GM23338 (cell line): ENCODE measurements at regions not wholly inside any gene's neighbourhood (a gene's known extent, or its start where the extent isn't known, plus 50 kb on each side); places are given as distances from the start of the nearest gene placed in this dataset.

Experiments
- ATAC-seq: fragments of 200-7000 bp; cut with Tn5 transposase; 3 replicates; pipeline ENCODE4 v1.9.1; 2020
- DNase-seq: peaks from one replicate; pipeline ENCODE4 v3.0.0-alpha.2; 2015; ENCODE audit warnings: low spot score
- H2AFZ ChIP-seq: fragments of 200-600 bp; sonication (generic); 2 replicates; pipeline ENCODE4 v1.8.0; 2016; ENCODE audit warnings: antibody characterized with exemption, mild to moderate bottlenecking, moderate library complexity
- H3F3A ChIP-seq: fragments of 200-600 bp; sonication (generic); replicated peaks from 2 replicates; pipeline ENCODE4 v1.8.0; 2017; ENCODE audit warnings: antibody characterized with exemption, mixed run types, low read depth
- H3K27ac ChIP-seq: fragments of 200-600 bp; sonication (generic); 2 replicates; pipeline ENCODE4 v1.6.1; 2016; ENCODE audit warnings: low read depth
- H3K27me3 ChIP-seq: fragments of 200-600 bp; sonication (generic); 2 replicates; pipeline ENCODE4 v1.8.0; 2016; ENCODE audit warnings: mild to moderate bottlenecking, mixed run types, moderate library complexity; ENCODE audit not compliant: insufficient read depth
- H3K36me3 ChIP-seq: fragments of 200-600 bp; sonication (generic); 2 replicates; pipeline ENCODE4 v1.8.0; 2016; ENCODE audit warnings: mild to moderate bottlenecking; ENCODE audit not compliant: insufficient read depth
- H3K4me1 ChIP-seq: fragments of 200-600 bp; sonication (generic); 2 replicates; pipeline ENCODE4 v1.8.0; 2016; ENCODE audit warnings: mild to moderate bottlenecking, moderate library complexity; ENCODE audit not compliant: insufficient read depth
- H3K4me2 ChIP-seq: fragments of 200-600 bp; sonication (generic); 2 replicates; pipeline ENCODE4 v1.7.1; 2017; ENCODE audit warnings: mixed run types
- H3K4me3 ChIP-seq: fragments of 200-600 bp; sonication (generic); 2 replicates; pipeline ENCODE4 v1.6.1; 2016; ENCODE audit warnings: mixed run types
- H3K79me2 ChIP-seq: fragments of 200-600 bp; sonication (generic); replicated peaks from 2 replicates; pipeline ENCODE4 v1.8.0; 2017; ENCODE audit warnings: mild to moderate bottlenecking; ENCODE audit not compliant: insufficient read depth
- H3K9me2 ChIP-seq: fragments of 200-600 bp; sonication (generic); 2 replicates; pipeline ENCODE4 v1.8.0; 2017; ENCODE audit not compliant: insufficient read depth
- H4K20me1 ChIP-seq: fragments of 200-600 bp; sonication (generic); replicated peaks from 2 replicates; pipeline ENCODE4 v1.8.0; 2017; ENCODE audit warnings: mild to moderate bottlenecking; ENCODE audit not compliant: insufficient read depth
- H3K27ac Mint-ChIP-seq: 2 replicates; pipeline ENCODE4 v1.8.0; 2020; ENCODE audit warnings: inconsistent platforms, mild to moderate bottlenecking, moderate library complexity, mixed read lengths
- H3K27me3 Mint-ChIP-seq: 3 replicates; pipeline ENCODE4 v1.8.0; 2022; ENCODE audit warnings: low read depth, mild to moderate bottlenecking, moderate library complexity, mixed read lengths, inconsistent platforms; ENCODE audit not compliant: insufficient read depth, poor library complexity
- H3K36me3 Mint-ChIP-seq: 3 replicates; pipeline ENCODE4 v1.8.0; 2021; ENCODE audit warnings: low read depth, mild to moderate bottlenecking, inconsistent platforms, moderate library complexity, mixed read lengths
- H3K4me1 Mint-ChIP-seq: 3 replicates; pipeline ENCODE4 v1.8.0; 2020; ENCODE audit warnings: mild to moderate bottlenecking, inconsistent platforms, mixed read lengths
- H3K4me3 Mint-ChIP-seq: 3 replicates; pipeline ENCODE4 v1.8.0; 2021; ENCODE audit warnings: moderate library complexity, mild to moderate bottlenecking, inconsistent platforms, mixed read lengths
- H3K9me3 Mint-ChIP-seq: 3 replicates; pipeline ENCODE4 v1.8.0; 2020; ENCODE audit warnings: moderate library complexity, mild to moderate bottlenecking, inconsistent platforms, mixed read lengths
- CREB1 ChIP-seq: fragments of 250-450 bp; sonication (Bioruptor Pico); IDR thresholded peaks from 2 replicates; pipeline ENCODE4 v1.5.0; 2020; ENCODE audit warnings: low read depth, mild to moderate bottlenecking, moderate library complexity
- EZH2phosphoT487 ChIP-seq: fragments of 200-600 bp; sonication (generic); IDR thresholded peaks from one replicate; pipeline ENCODE4 v1.8.1; 2018; ENCODE audit warnings: antibody characterized with exemption; ENCODE audit not compliant: unreplicated experiment
- JUNB ChIP-seq: IDR thresholded peaks from one replicate; pipeline ENCODE4 v1.6.1; 2016; ENCODE audit warnings: antibody characterized with exemption; ENCODE audit not compliant: unreplicated experiment
- NANOG ChIP-seq: IDR thresholded peaks from 2 replicates; pipeline ENCODE4 v1.6.1; 2016; ENCODE audit warnings: antibody characterized with exemption, borderline replicate concordance
- POLR2AphosphoS5 ChIP-seq: IDR thresholded peaks from 2 replicates; pipeline ENCODE4 v1.6.1; 2016; ENCODE audit warnings: antibody characterized with exemption, low read depth
- ZNF331 ChIP-seq: fragments of 250-450 bp; sonication (Bioruptor Pico); IDR thresholded peaks from 2 replicates; pipeline ENCODE4 v1.5.0; 2020; ENCODE audit warnings: low read depth, mild to moderate bottlenecking, moderate library complexity
- TF ChIP-seq, protein P1 (sequence below): IDR thresholded peaks from 2 replicates; pipeline ENCODE4 v1.6.1; 2016; ENCODE audit warnings: antibody characterized with exemption
- TF ChIP-seq, protein P2 (sequence below), 2 experiments: fragments of 200-600 bp in 1 of 2; sonication (generic) in 1 of 2; conservative IDR thresholded peaks; 2 replicates each; pipeline versions ENCODE4 v1.5.1 to v1.6.1; 2016 to 2017; ENCODE audit warnings: antibody characterized with exemption in 2 of 2, low read depth in 2 of 2, mild to moderate bottlenecking in 2 of 2, moderate library complexity in 1 of 2
- TF ChIP-seq, protein P3 (sequence below): IDR thresholded peaks from one replicate; pipeline ENCODE4 v1.6.1; 2018; ENCODE audit warnings: antibody characterized with exemption; ENCODE audit not compliant: unreplicated experiment
- TF ChIP-seq, protein P4 (sequence below): fragments of 250-450 bp; sonication (Bioruptor Pico); IDR thresholded peaks from 2 replicates; pipeline ENCODE4 v1.5.0; 2020; ENCODE audit warnings: mild to moderate bottlenecking, moderate library complexity

DNA sequence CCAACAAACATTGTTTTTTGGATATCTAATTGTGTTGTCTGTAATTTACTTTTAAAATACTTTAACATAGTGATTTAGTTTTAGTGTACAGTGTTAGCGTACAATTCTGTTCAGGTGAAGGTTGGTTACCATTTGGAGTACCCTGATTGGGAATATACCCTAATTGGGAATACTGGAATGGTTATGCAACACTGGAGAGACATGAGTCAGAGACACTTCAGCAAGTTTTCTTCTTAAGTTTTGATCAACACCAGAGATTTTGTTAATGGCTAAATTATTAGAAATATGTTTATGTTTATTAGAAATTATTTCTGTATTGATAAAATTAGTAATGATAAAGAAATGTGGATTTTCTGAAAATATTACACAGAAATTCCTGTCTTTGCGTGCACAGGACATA is 100.3 kb upstream of the NABP1 start (continued):
- no peak for TF ChIP-seq JUNB
- TF ChIP-seq, protein P1, sequence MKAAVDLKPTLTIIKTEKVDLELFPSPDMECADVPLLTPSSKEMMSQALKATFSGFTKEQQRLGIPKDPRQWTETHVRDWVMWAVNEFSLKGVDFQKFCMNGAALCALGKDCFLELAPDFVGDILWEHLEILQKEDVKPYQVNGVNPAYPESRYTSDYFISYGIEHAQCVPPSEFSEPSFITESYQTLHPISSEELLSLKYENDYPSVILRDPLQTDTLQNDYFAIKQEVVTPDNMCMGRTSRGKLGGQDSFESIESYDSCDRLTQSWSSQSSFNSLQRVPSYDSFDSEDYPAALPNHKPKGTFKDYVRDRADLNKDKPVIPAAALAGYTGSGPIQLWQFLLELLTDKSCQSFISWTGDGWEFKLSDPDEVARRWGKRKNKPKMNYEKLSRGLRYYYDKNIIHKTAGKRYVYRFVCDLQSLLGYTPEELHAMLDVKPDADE: no peak
- TF ChIP-seq, protein P2, sequence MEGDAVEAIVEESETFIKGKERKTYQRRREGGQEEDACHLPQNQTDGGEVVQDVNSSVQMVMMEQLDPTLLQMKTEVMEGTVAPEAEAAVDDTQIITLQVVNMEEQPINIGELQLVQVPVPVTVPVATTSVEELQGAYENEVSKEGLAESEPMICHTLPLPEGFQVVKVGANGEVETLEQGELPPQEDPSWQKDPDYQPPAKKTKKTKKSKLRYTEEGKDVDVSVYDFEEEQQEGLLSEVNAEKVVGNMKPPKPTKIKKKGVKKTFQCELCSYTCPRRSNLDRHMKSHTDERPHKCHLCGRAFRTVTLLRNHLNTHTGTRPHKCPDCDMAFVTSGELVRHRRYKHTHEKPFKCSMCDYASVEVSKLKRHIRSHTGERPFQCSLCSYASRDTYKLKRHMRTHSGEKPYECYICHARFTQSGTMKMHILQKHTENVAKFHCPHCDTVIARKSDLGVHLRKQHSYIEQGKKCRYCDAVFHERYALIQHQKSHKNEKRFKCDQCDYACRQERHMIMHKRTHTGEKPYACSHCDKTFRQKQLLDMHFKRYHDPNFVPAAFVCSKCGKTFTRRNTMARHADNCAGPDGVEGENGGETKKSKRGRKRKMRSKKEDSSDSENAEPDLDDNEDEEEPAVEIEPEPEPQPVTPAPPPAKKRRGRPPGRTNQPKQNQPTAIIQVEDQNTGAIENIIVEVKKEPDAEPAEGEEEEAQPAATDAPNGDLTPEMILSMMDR (conservative IDR thresholded peaks at IDR 0.05; ENCODE audit: low read depth in 2 of 2): no peak

DNA sequence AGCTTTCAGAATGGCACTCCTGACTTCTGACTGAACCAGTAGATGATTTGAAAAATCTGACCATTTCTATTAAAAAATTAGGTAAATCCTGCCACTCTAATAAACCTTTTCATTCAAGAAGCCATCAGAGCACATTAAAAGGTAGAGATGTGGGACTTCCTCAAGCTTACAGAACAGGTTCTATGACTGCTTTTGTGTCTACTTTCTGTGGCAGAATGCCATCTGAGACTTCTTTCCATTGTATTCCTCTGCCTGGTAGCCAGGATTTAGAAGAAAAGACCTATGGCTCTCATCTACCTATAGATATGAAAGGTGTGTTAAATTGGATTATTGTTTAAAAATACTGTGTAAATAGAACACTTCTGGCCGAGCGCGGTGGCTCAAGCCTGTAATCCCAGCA is 99.9 kb upstream of the NABP1 start:
- Histone ChIP-seq H3K79me2 (no peaks in the 10 kb centered on the region), H3K9me2 (no peaks in the 10 kb centered on the region), H3K4me2 (no peak overlapping the region), H3K4me3 (no peak overlapping the region), H3K27ac (no peak overlapping the region), H3F3A (no peaks in the 10 kb centered on the region), H3K4me1 (no peaks in the 10 kb centered on the region), H2AFZ (no peak overlapping the region), H4K20me1 (no peaks in the 10 kb centered on the region), H3K36me3 (no peaks in the 10 kb centered on the region), H3K27me3 (no peaks in the 10 kb centered on the region)
- no peak overlapping the region for H3K27ac Mint-ChIP-seq
- DNase-seq (no peak), ATAC-seq (no peak)
- no peaks in the 10 kb centered on the region for H3K27me3 Mint-ChIP-seq
- H3K36me3 Mint-ChIP-seq: no peaks in the 10 kb centered on the region
- H3K4me3 Mint-ChIP-seq: no peak overlapping the region
- H3K4me1 Mint-ChIP-seq: peaks cover 9% of the 10 kb centered on the region
- H3K9me3 Mint-ChIP-seq: no peaks in the 10 kb centered on the region
- TF ChIP-seq, protein P2 (conservative IDR thresholded peaks at IDR 0.05; ENCODE audit: low read depth in 2 of 2): no peak
- TF ChIP-seq CREB1 (no peak), EZH2phosphoT487 (no peak), POLR2AphosphoS5 (no peak), ZNF331 (CRISPR knock-in tag) (no peak), NANOG (no peak), JUNB (no peak)
- TF ChIP-seq, protein P3, sequence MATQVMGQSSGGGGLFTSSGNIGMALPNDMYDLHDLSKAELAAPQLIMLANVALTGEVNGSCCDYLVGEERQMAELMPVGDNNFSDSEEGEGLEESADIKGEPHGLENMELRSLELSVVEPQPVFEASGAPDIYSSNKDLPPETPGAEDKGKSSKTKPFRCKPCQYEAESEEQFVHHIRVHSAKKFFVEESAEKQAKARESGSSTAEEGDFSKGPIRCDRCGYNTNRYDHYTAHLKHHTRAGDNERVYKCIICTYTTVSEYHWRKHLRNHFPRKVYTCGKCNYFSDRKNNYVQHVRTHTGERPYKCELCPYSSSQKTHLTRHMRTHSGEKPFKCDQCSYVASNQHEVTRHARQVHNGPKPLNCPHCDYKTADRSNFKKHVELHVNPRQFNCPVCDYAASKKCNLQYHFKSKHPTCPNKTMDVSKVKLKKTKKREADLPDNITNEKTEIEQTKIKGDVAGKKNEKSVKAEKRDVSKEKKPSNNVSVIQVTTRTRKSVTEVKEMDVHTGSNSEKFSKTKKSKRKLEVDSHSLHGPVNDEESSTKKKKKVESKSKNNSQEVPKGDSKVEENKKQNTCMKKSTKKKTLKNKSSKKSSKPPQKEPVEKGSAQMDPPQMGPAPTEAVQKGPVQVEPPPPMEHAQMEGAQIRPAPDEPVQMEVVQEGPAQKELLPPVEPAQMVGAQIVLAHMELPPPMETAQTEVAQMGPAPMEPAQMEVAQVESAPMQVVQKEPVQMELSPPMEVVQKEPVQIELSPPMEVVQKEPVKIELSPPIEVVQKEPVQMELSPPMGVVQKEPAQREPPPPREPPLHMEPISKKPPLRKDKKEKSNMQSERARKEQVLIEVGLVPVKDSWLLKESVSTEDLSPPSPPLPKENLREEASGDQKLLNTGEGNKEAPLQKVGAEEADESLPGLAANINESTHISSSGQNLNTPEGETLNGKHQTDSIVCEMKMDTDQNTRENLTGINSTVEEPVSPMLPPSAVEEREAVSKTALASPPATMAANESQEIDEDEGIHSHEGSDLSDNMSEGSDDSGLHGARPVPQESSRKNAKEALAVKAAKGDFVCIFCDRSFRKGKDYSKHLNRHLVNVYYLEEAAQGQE: no peak
- TF ChIP-seq, protein P4, sequence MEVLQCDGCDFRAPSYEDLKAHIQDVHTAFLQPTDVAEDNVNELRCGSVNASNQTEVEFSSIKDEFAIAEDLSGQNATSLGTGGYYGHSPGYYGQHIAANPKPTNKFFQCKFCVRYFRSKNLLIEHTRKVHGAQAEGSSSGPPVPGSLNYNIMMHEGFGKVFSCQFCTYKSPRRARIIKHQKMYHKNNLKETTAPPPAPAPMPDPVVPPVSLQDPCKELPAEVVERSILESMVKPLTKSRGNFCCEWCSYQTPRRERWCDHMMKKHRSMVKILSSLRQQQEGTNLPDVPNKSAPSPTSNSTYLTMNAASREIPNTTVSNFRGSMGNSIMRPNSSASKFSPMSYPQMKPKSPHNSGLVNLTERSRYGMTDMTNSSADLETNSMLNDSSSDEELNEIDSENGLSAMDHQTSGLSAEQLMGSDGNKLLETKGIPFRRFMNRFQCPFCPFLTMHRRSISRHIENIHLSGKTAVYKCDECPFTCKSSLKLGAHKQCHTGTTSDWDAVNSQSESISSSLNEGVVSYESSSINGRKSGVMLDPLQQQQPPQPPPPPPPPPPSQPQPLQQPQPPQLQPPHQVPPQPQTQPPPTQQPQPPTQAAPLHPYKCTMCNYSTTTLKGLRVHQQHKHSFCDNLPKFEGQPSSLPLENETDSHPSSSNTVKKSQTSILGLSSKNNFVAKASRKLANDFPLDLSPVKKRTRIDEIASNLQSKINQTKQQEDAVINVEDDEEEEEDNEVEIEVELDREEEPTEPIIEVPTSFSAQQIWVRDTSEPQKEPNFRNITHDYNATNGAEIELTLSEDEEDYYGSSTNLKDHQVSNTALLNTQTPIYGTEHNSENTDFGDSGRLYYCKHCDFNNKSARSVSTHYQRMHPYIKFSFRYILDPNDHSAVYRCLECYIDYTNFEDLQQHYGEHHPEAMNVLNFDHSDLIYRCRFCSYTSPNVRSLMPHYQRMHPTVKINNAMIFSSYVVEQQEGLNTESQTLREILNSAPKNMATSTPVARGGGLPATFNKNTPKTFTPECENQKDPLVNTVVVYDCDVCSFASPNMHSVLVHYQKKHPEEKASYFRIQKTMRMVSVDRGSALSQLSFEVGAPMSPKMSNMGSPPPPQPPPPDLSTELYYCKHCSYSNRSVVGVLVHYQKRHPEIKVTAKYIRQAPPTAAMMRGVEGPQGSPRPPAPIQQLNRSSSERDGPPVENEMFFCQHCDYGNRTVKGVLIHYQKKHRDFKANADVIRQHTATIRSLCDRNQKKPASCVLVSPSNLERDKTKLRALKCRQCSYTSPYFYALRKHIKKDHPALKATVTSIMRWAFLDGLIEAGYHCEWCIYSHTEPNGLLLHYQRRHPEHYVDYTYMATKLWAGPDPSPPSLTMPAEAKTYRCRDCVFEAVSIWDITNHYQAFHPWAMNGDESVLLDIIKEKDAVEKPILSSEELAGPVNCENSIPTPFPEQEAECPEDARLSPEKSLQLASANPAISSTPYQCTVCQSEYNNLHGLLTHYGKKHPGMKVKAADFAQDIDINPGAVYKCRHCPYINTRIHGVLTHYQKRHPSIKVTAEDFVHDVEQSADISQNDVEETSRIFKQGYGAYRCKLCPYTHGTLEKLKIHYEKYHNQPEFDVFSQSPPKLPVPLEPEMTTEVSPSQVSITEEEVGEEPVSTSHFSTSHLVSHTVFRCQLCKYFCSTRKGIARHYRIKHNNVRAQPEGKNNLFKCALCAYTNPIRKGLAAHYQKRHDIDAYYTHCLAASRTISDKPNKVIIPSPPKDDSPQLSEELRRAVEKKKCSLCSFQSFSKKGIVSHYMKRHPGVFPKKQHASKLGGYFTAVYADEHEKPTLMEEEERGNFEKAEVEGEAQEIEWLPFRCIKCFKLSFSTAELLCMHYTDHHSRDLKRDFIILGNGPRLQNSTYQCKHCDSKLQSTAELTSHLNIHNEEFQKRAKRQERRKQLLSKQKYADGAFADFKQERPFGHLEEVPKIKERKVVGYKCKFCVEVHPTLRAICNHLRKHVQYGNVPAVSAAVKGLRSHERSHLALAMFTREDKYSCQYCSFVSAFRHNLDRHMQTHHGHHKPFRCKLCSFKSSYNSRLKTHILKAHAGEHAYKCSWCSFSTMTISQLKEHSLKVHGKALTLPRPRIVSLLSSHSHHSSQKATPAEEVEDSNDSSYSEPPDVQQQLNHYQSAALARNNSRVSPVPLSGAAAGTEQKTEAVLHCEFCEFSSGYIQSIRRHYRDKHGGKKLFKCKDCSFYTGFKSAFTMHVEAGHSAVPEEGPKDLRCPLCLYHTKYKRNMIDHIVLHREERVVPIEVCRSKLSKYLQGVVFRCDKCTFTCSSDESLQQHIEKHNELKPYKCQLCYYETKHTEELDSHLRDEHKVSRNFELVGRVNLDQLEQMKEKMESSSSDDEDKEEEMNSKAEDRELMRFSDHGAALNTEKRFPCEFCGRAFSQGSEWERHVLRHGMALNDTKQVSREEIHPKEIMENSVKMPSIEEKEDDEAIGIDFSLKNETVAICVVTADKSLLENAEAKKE (CRISPR knock-in tag): no peak
